Keratinocyte (primary cell): ENCODE measurements at regions not wholly inside any gene's neighbourhood (a gene's known extent, or its start where the extent isn't known, plus 50 kb on each side); places are given as distances from the start of the nearest gene placed in this dataset.

ENCODE experiments used
- DNase-seq: peaks from one replicate; pipeline ENCODE4 v3.0.0-alpha.2; 2011; ENCODE audit warnings: low read depth, missing footprints, low spot score
- FAIRE-seq: peaks from 2 replicates; lab custom pipeline; 2011; peaks lifted over from hg19 to GRCh38; lab: Jason Lieb, UNC
- H2AFZ ChIP-seq: 2 replicates; pipeline ENCODE4 v1.6.0; 2012; ENCODE audit warnings: low read length, control low read depth, inconsistent platforms; ENCODE audit not compliant: control insufficient read depth
- H3K27ac ChIP-seq: 2 replicates; pipeline ENCODE4 v1.5.1; 2011; ENCODE audit warnings: low read length; ENCODE audit not compliant: control insufficient read depth, insufficient read depth
- H3K27me3 ChIP-seq: 3 replicates; pipeline ENCODE4 v1.6.0; 2011; ENCODE audit warnings: low read length; ENCODE audit not compliant: control insufficient read depth, insufficient read depth; ENCODE audit errors: extremely low read depth
- H3K36me3 ChIP-seq, 2 experiments: 2 replicates in 1 of 2; 3 replicates in 1 of 2; pipeline ENCODE4 v1.5.1; 2011; ENCODE audit warnings: low read length in 2 of 2, mild to moderate bottlenecking in 1 of 2; ENCODE audit not compliant: control insufficient read depth in 2 of 2, insufficient read depth in 2 of 2; ENCODE audit errors: extremely low read depth in 1 of 2
- H3K4me1 ChIP-seq: 3 replicates; pipeline ENCODE4 v1.5.1; 2011; ENCODE audit warnings: low read length; ENCODE audit not compliant: control insufficient read depth, insufficient read depth; ENCODE audit errors: extremely low read depth
- H3K4me2 ChIP-seq: 3 replicates; pipeline ENCODE4 v1.6.0; 2011; ENCODE audit warnings: low read depth, low read length; ENCODE audit not compliant: control insufficient read depth, insufficient read depth; ENCODE audit errors: extremely low read depth
- H3K4me3 ChIP-seq, 3 experiments: fragments of 200-600 bp in 1 of 3; sonication (generic) in 1 of 3; 2 replicates in 2 of 3; 3 replicates in 1 of 3; pipeline ENCODE4 v1.5.1; 2011 to 2016; ENCODE audit warnings: low read length in 3 of 3, mild to moderate bottlenecking in 3 of 3, control low read depth in 2 of 3, inconsistent platforms in 1 of 3, low read depth in 1 of 3, mixed read lengths in 1 of 3, mixed run types in 1 of 3, moderate library complexity in 1 of 3; ENCODE audit not compliant: control insufficient read depth in 2 of 3, insufficient read depth in 2 of 3; ENCODE audit errors: extremely low read depth in 1 of 3
- H3K79me2 ChIP-seq: 2 replicates; pipeline ENCODE4 v1.6.0; 2012; ENCODE audit warnings: low read length; ENCODE audit not compliant: control insufficient read depth, insufficient read depth
- H3K9ac ChIP-seq: 3 replicates; pipeline ENCODE4 v1.6.0; 2011; ENCODE audit warnings: low read length; ENCODE audit not compliant: control insufficient read depth, insufficient read depth; ENCODE audit errors: extremely low read depth
- H3K9me1 ChIP-seq: 3 replicates; pipeline ENCODE4 v1.6.0; 2011; ENCODE audit warnings: low read length; ENCODE audit not compliant: control insufficient read depth, insufficient read depth; ENCODE audit errors: extremely low read depth
- H3K9me3 ChIP-seq: 2 replicates; pipeline ENCODE4 v1.5.1; 2012; ENCODE audit warnings: low read depth, low read length; ENCODE audit not compliant: control insufficient read depth
- H4K20me1 ChIP-seq: 3 replicates; pipeline ENCODE4 v1.6.0; 2011; ENCODE audit warnings: low read length; ENCODE audit not compliant: control insufficient read depth, insufficient read depth; ENCODE audit errors: extremely low read depth
- CTCF ChIP-seq, 3 experiments: IDR thresholded peaks in 1 of 3; conservative IDR thresholded peaks in 1 of 3; optimal IDR thresholded peaks in 1 of 3; 2 replicates in 2 of 3; 3 replicates in 1 of 3; pipeline versions ENCODE3 to v1.5.1; 2011; ENCODE audit warnings: low read length in 3 of 3, mild to moderate bottlenecking in 3 of 3, moderate library complexity in 2 of 3, control low read depth in 1 of 3, inconsistent platforms in 1 of 3; ENCODE audit not compliant: insufficient read depth in 2 of 3; ENCODE audit errors: extremely low read depth in 1 of 3
- EZH2 ChIP-seq: IDR thresholded peaks from one replicate; pipeline ENCODE4 v1.6.1; 2012; ENCODE audit warnings: inconsistent platforms, mild to moderate bottlenecking, low read length, moderate library complexity
- dilution Hi-C: fragments of 300-500 bp; cut with MboI; formaldehyde crosslinking; loops from one replicate; pipeline ENCODE4 v1.7.0; 2020; ENCODE audit warnings: low sequenced_read_pairs; ENCODE audit not compliant: extremely low pct_ligation_motif_present

GRCh38 chr9:101902051-101902450 lies 163.6 kb upstream of the GRIN3A start:
- Histone ChIP-seq H3K4me1 (no peaks in the 10 kb centered on the region), H3K27me3 (no peaks in the 10 kb centered on the region), H3K4me2 (no peak overlapping the region), H3K36me3 (no peaks in the 10 kb centered on the region), H3K4me3 (no peak overlapping the region), H3K9ac (no peak overlapping the region), H2AFZ (no peak overlapping the region), H4K20me1 (no peaks in the 10 kb centered on the region), H3K9me3 (no peaks in the 10 kb centered on the region), H3K9me1 (no peaks in the 10 kb centered on the region), H3K79me2 (no peaks in the 10 kb centered on the region), H3K27ac (no peak overlapping the region)
- TF ChIP-seq CTCF (optimal IDR thresholded peaks at IDR 0.05 in 1 of 3, IDR thresholded peaks at IDR 0.05 in 1 of 3, conservative IDR thresholded peaks at IDR 0.05 in 1 of 3; ENCODE audit: extremely low read depth in 1 of 3, insufficient read depth in 2 of 3, low read length in 3 of 3) (no peak), EZH2 (no peak)
- FAIRE-seq: no peak
- DNase-seq: no peak
- dilution Hi-C loops: no loop called here

GRCh38 chr9:101897196-101897595 lies 158.7 kb upstream of the GRIN3A start:
- Histone ChIP-seq H3K4me3 (no peak overlapping the region), H3K79me2 (no peaks in the 10 kb centered on the region), H3K27ac (no peak overlapping the region), H3K27me3 (no peaks in the 10 kb centered on the region), H3K4me2 (no peak overlapping the region), H3K36me3 (no peaks in the 10 kb centered on the region), H2AFZ (no peak overlapping the region), H3K9me1 (no peaks in the 10 kb centered on the region), H3K9me3 (no peaks in the 10 kb centered on the region), H3K9ac (no peak overlapping the region), H4K20me1 (no peaks in the 10 kb centered on the region), H3K4me1 (no peaks in the 10 kb centered on the region)
- dilution Hi-C loops: no loop called here
- no peak for TF ChIP-seq EZH2
- no peak for TF ChIP-seq CTCF (optimal IDR thresholded peaks at IDR 0.05 in 1 of 3, IDR thresholded peaks at IDR 0.05 in 1 of 3, conservative IDR thresholded peaks at IDR 0.05 in 1 of 3; ENCODE audit: extremely low read depth in 1 of 3, insufficient read depth in 2 of 3, low read length in 3 of 3)
- FAIRE-seq: no peak
- no peak for DNase-seq
